ENCODE measurements at regions not wholly inside any gene's neighbourhood (a gene's known extent, or its start where the extent isn't known, plus 50 kb on each side); places are given as distances from the start of the nearest gene placed in this dataset.

DNA sequence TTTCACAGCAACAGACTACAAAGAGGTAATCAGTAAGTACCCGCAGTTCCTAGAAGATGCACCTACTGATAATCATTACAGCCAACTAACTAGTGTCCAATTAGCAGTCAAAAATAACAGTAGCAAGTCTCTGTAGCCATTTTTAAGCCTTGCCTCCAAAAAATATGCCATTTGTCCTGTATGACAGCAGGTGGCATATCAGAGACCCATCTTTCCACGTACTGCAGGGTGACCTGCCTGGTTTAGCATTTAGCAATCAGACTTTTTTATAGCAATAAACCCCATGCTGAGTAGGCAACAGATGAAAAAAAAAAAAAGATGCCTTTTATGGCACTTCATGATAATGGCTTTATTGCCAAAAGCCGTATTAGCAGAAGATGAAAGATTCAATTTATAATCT, 155.3 kb upstream of the LSM14A start:
- no peaks in the 10 kb centered on the region; the same call in 1 of the 2 replicates for H3K9me3 ChIP-seq (ENCODE audit: insufficient read depth, low read depth)
- H3K4me1 ChIP-seq (replicated peaks; ENCODE audit: insufficient read depth), result no peaks in the 10 kb centered on the region
- no peaks in the 10 kb centered on the region for H3K9me2 ChIP-seq (ENCODE audit: insufficient read depth)
- TF ChIP-seq EZH2 (IDR thresholded peaks at IDR 0.05; ENCODE audit: low read depth), result no peak
- TF ChIP-seq, protein P1, sequence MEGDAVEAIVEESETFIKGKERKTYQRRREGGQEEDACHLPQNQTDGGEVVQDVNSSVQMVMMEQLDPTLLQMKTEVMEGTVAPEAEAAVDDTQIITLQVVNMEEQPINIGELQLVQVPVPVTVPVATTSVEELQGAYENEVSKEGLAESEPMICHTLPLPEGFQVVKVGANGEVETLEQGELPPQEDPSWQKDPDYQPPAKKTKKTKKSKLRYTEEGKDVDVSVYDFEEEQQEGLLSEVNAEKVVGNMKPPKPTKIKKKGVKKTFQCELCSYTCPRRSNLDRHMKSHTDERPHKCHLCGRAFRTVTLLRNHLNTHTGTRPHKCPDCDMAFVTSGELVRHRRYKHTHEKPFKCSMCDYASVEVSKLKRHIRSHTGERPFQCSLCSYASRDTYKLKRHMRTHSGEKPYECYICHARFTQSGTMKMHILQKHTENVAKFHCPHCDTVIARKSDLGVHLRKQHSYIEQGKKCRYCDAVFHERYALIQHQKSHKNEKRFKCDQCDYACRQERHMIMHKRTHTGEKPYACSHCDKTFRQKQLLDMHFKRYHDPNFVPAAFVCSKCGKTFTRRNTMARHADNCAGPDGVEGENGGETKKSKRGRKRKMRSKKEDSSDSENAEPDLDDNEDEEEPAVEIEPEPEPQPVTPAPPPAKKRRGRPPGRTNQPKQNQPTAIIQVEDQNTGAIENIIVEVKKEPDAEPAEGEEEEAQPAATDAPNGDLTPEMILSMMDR (conservative IDR thresholded peaks at IDR 0.05), result no peak; the same call in 1 of the 2 replicates
- BruUV-seq (replicated peaks), result no TSS peak
- intact Hi-C loops (cut with micrococcal nuclease; ENCODE audit: unreplicated experiment), result no loop called here
- H3K4me3 ChIP-seq, result no peak overlapping the region
- no peaks in the 10 kb centered on the region for H3K36me3 ChIP-seq (ENCODE audit: low read depth)
- no peak overlapping the region for H2AFZ ChIP-seq
- POLR2A ChIA-PET (ENCODE audit: unreplicated experiment), result no interaction called here
- H3K27me3 ChIP-seq (ENCODE audit: insufficient read depth, low read depth), result peaks cover 54% of the 10 kb centered on the region
- no peak overlapping the region for H3K4me2 ChIP-seq
- H3F3A ChIP-seq (ENCODE audit: insufficient read depth, low read depth), result no peaks in the 10 kb centered on the region
- no peak for DNase-seq
- no peaks in the 10 kb centered on the region for H3K79me2 ChIP-seq (ENCODE audit: low read depth)
- CTCF ChIA-PET, result no interaction called here
- no peak overlapping the region for H3K27ac ChIP-seq
- no peaks in the 10 kb centered on the region for H4K20me1 ChIP-seq (ENCODE audit: insufficient read depth)

DNA sequence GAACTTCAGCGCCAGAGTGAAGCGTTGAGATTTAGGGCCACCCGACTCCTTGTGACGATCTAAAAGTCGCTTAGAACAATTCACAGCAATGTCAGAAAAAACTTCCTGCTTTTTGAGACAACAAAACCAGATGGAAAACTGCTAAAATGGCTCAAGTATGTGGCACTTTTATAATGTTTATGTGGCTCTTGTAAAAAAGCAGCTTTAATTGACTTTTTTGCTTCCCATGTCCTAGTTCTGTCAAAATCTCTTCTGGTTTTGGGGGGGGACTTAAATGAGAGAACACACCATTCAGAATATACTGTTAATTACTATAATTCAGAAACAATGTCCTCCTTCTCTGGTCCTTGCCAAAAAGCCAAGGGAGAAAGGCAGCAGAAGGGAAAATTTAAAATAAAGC, 154.7 kb upstream of the LSM14A start:
- no peaks in the 10 kb centered on the region for H3K9me2 ChIP-seq (ENCODE audit: insufficient read depth)
- TF ChIP-seq, protein P1 (conservative IDR thresholded peaks at IDR 0.05), result no peak
- TF ChIP-seq EZH2 (IDR thresholded peaks at IDR 0.05; ENCODE audit: low read depth), result no peak
- no peak overlapping the region for H3K27ac ChIP-seq
- H3K4me1 ChIP-seq (replicated peaks; ENCODE audit: insufficient read depth), result no peaks in the 10 kb centered on the region
- no peaks in the 10 kb centered on the region for H3F3A ChIP-seq (ENCODE audit: insufficient read depth, low read depth)
- no peak overlapping the region for H2AFZ ChIP-seq
- no peak for DNase-seq
- peaks cover 4% of the 10 kb centered on the region; the same call in 1 of the 2 replicates for H3K9me3 ChIP-seq (ENCODE audit: insufficient read depth, low read depth)
- no peak overlapping the region for H3K4me2 ChIP-seq
- H3K4me3 ChIP-seq, result no peak overlapping the region
- H3K79me2 ChIP-seq (ENCODE audit: low read depth), result no peaks in the 10 kb centered on the region
- CTCF ChIA-PET, result no interaction called here
- no peaks in the 10 kb centered on the region for H3K36me3 ChIP-seq (ENCODE audit: low read depth)
- POLR2A ChIA-PET (ENCODE audit: unreplicated experiment), result no interaction called here
- H4K20me1 ChIP-seq (ENCODE audit: insufficient read depth), result no peaks in the 10 kb centered on the region
- peaks cover 54% of the 10 kb centered on the region for H3K27me3 ChIP-seq (ENCODE audit: insufficient read depth, low read depth)
- no TSS peak for BruUV-seq (replicated peaks)
- intact Hi-C loops (cut with micrococcal nuclease; ENCODE audit: unreplicated experiment), result no loop called here

DNA sequence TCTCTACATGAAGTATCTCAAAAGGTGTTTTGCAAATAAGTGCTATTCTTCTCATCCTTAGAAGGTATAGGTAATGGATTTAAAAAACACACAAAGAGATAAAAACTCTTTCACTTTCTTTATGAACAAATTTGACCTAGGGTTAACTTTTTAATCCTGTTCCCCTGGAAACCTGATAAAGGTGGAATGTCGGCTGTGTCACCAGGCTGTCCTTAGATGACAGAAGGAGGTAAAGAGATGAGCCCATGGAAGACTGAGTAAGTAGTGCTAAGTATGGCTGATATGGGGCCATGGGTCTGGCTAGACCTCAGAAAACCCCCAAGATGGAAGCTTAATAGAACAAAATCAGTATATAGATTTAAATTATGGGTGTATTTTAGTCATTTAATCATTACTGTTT, 153.8 kb upstream of the LSM14A start:
- TF ChIP-seq, protein P1 (conservative IDR thresholded peaks at IDR 0.05), result no peak
- no peak for TF ChIP-seq EZH2 (IDR thresholded peaks at IDR 0.05; ENCODE audit: low read depth)
- no peaks in the 10 kb centered on the region for H3K9me2 ChIP-seq (ENCODE audit: insufficient read depth)
- H3K36me3 ChIP-seq (ENCODE audit: low read depth), result no peaks in the 10 kb centered on the region
- ChIA-PET CTCF (no interaction called here), POLR2A (ENCODE audit: unreplicated experiment) (no interaction called here)
- H3K27ac ChIP-seq, result no peak overlapping the region
- H4K20me1 ChIP-seq (ENCODE audit: insufficient read depth), result no peaks in the 10 kb centered on the region
- H3F3A ChIP-seq (ENCODE audit: insufficient read depth, low read depth), result no peaks in the 10 kb centered on the region
- H3K79me2 ChIP-seq (ENCODE audit: low read depth), result no peaks in the 10 kb centered on the region
- H3K4me1 ChIP-seq (replicated peaks; ENCODE audit: insufficient read depth), result no peaks in the 10 kb centered on the region
- no peak for DNase-seq
- H3K4me2 ChIP-seq, result no peak overlapping the region
- H2AFZ ChIP-seq, result no peak overlapping the region
- H3K9me3 ChIP-seq (ENCODE audit: insufficient read depth, low read depth), result peaks cover 6% of the 10 kb centered on the region; the same call in 1 of the 2 replicates
- H3K4me3 ChIP-seq, result no peak overlapping the region
- intact Hi-C loops (cut with micrococcal nuclease; ENCODE audit: unreplicated experiment), result no loop called here
- BruUV-seq (replicated peaks), result no TSS peak
- peaks cover 59% of the 10 kb centered on the region for H3K27me3 ChIP-seq (ENCODE audit: insufficient read depth, low read depth)
